Glutamatergic neuron (in vitro differentiated cells): ENCODE measurements at regions not wholly inside any gene's neighbourhood (a gene's known extent, or its start where the extent isn't known, plus 50 kb on each side); places are given as distances from the start of the nearest gene placed in this dataset.

Experiments used
- DNase-seq: peaks from one replicate; pipeline ENCODE4 v3.0.0; 2022
- H3K27ac Mint-ChIP-seq: one replicate; pipeline ENCODE4 v1.8.0; 2020; ENCODE audit warnings: mild to moderate bottlenecking, mixed read lengths, inconsistent platforms; ENCODE audit not compliant: unreplicated experiment
- H3K27me3 Mint-ChIP-seq: one replicate; pipeline ENCODE4 v1.8.0; 2020; ENCODE audit warnings: mild to moderate bottlenecking, moderate library complexity, mixed read lengths, inconsistent platforms; ENCODE audit not compliant: unreplicated experiment
- H3K36me3 Mint-ChIP-seq: one replicate; pipeline ENCODE4 v1.8.0; 2020; ENCODE audit warnings: mild to moderate bottlenecking, mixed read lengths, inconsistent platforms; ENCODE audit not compliant: unreplicated experiment
- H3K4me1 Mint-ChIP-seq: one replicate; pipeline ENCODE4 v1.8.0; 2020; ENCODE audit warnings: mild to moderate bottlenecking, low read depth, mixed read lengths, inconsistent platforms; ENCODE audit not compliant: unreplicated experiment
- H3K4me3 Mint-ChIP-seq: one replicate; pipeline ENCODE4 v1.8.0; 2020; ENCODE audit warnings: mild to moderate bottlenecking, mixed read lengths, inconsistent platforms; ENCODE audit not compliant: unreplicated experiment
- H3K9me3 Mint-ChIP-seq: one replicate; pipeline ENCODE4 v1.8.0; 2020; ENCODE audit warnings: mild to moderate bottlenecking, moderate library complexity, mixed read lengths, inconsistent platforms; ENCODE audit not compliant: unreplicated experiment
- CTCF ChIP-seq: fragments of 200-600 bp; sonication (generic); IDR thresholded peaks from one replicate; pipeline ENCODE4 v1.5.0; 2021; ENCODE audit not compliant: partially characterized antibody, unreplicated experiment

DNA sequence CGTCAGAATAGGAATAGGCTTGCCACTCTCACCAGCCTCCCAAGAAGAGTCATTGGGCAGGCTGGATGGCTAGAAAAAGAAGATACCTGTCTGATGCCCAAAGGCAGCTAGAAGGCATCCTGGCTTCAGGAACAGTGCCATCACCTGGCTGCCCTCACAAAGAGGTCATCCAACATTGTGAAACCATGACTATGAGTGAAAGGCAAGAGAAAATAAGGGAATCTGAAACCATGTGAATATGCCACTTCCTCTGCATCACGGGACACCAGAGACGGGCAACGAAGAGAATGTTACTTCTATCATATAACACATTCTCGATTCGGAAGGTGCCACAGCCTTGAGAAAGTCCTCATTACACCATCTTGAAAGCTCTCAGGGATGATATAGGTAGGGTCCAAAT lies 182.0 kb downstream of the DAD1 start:
- H3K4me1 Mint-ChIP-seq, result no peaks in the 10 kb centered on the region
- DNase-seq, result no peak
- no peaks in the 10 kb centered on the region for H3K27me3 Mint-ChIP-seq
- TF ChIP-seq CTCF, result no peak
- no peak overlapping the region for H3K4me3 Mint-ChIP-seq
- no peaks in the 10 kb centered on the region for H3K36me3 Mint-ChIP-seq
- no peaks in the 10 kb centered on the region for H3K9me3 Mint-ChIP-seq
- H3K27ac Mint-ChIP-seq, result no peak overlapping the region

DNA sequence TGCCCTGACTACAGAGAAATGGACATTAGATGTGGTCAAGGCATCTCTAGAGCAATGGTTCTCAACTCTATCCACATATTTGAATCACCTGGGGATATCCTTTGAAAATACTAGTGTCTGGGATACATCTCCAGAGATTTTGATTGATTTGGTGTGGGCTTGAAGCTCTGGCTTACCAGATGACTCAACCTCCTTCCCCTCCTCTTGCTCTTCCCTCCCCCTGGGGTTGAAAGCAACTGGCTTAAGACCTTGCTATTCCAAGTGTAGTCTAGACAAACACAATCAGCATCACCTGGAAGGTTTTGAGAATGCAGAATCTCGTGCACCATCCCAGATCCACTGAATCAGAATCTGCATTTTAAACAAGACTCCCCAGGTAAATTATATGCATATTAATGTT lies 183.8 kb downstream of the DAD1 start:
- Mint-ChIP-seq H3K27me3 (no peaks in the 10 kb centered on the region), H3K4me1 (peaks cover 3% of the 10 kb centered on the region), H3K27ac (no peak overlapping the region), H3K9me3 (no peaks in the 10 kb centered on the region), H3K4me3 (no peak overlapping the region), H3K36me3 (no peaks in the 10 kb centered on the region)
- DNase-seq, result no peak
- TF ChIP-seq CTCF, result no peak

GRCh38 chr14:22403296-22403695 lies 185.7 kb downstream of the DAD1 start:
- DNase-seq, result no peak
- Mint-ChIP-seq H3K36me3 (no peaks in the 10 kb centered on the region), H3K9me3 (no peaks in the 10 kb centered on the region), H3K4me3 (no peak overlapping the region), H3K4me1 (peaks cover 7% of the 10 kb centered on the region), H3K27me3 (no peaks in the 10 kb centered on the region), H3K27ac (no peak overlapping the region)
- TF ChIP-seq CTCF, result no peak

- H3K27ac Mint-ChIP-seq, result no peak overlapping the region
- DNase-seq, result no peak
- H3K4me3 Mint-ChIP-seq, result no peak overlapping the region
- H3K36me3 Mint-ChIP-seq, result no peaks in the 10 kb centered on the region
- TF ChIP-seq CTCF, result no peak
- H3K9me3 Mint-ChIP-seq, result peaks cover 3% of the 10 kb centered on the region
- H3K27me3 Mint-ChIP-seq, result no peaks in the 10 kb centered on the region
- peaks cover 17% of the 10 kb centered on the region for H3K4me1 Mint-ChIP-seq
Observed at GRCh38 chr14:22400655-22401259, 188.3 kb downstream of the DAD1 start.

DNA sequence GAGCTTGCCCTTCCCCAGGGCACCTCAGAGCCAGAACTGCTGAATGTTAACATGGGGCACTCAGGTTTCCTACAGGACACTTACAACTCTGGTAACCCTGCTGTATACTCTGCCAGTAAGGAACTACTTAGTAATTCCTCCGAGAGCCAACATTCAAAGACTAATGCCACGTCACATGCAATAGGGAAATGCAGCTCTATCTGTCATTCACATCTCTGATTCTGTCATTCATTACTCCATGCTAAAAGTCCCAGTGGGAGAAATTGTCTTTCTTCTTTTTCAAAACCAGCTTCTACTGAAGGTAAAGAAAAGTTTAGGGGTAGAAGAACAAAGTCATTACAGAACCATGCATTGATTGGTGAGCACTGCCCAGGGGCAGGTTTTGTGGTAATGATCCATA lies 189.2 kb downstream of the DAD1 start:
- Mint-ChIP-seq H3K36me3 (no peaks in the 10 kb centered on the region), H3K4me3 (no peak overlapping the region), H3K9me3 (peaks cover 3% of the 10 kb centered on the region), H3K27me3 (no peaks in the 10 kb centered on the region), H3K27ac (no peak overlapping the region), H3K4me1 (peaks cover 17% of the 10 kb centered on the region)
- no peak for TF ChIP-seq CTCF
- no peak for DNase-seq
